ENCODE measurements at regions not wholly inside any gene's neighbourhood (a gene's known extent, or its start where the extent isn't known, plus 50 kb on each side); places are given as distances from the start of the nearest gene placed in this dataset.
"Not testable (repeated sequence)": the region's sequence is repeated elsewhere in the genome, so short reads cannot be mapped to it uniquely, and the experiment has no call there.

GRCh38 chr5:62777081-62777480 lies 198.5 kb downstream of the LRRC70 start:
- not testable (repeated sequence) for DNase-seq (ENCODE audit: low spot score)

DNA sequence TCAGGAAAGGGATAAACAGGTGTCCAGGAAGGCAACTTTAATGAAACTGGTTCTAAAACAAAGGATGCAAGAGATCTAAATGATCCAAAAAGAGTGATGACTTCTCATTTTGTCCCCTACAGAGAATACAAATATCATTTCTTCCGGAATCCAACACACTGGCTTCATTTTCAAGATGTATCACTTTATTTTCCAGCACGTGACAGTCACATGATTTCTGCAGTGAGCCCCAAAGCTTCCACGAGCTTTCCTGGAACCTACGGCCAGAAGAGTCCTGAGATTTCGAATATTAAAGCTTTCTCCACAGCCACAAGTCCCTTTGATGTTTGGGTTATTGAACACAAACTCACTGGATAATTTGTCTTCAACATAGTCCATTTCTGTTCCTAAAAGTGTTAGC lies 198.0 kb downstream of the LRRC70 start:
- not testable (repeated sequence) for DNase-seq (ENCODE audit: low spot score)

GRCh38 chr5:62773460-62773859 lies 194.8 kb downstream of the LRRC70 start:
- DNase-seq (ENCODE audit: low spot score), result no peak

- DNase-seq (ENCODE audit: low spot score), result no peak
Measured at GRCh38 chr5:62771341-62771740, 192.7 kb downstream of the LRRC70 start.

DNA sequence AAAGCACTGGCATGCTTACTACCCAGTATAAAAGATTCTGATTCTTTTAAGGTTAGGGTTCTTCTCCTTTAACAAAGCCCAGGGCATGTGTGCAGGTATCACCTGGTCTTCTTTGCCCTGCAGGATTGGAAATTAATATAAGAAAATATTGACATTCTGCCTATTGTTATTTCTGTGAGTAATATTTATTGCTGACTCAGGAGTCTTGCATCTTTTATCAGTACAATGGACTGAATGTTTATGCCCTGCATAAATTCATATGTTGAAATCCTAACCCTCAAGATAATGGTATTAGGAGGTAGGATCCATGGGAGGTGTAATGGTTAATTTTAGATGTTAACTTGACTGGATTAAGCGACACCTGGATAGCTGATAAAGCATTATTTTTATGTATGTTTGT lies 189.0 kb downstream of the LRRC70 start:
- DNase-seq (ENCODE audit: low spot score), result no peak

DNA sequence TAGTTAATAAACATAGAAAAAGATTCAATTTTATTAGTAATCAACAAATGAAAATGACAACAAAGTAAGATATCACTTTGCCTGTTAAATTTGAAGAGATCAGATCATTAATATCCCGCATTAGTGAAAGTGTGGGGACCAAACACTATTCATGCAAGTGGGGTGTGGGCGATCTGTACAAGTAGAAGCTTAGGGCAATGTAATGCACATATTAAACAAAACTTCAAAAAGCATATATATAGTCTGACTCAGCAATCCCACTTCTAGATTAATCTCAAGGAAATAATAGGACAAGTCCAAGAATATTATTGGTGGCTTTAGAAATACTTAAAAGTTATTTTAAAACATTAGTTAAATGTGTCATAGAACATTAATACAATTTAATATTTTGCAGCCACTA lies 188.5 kb downstream of the LRRC70 start:
- no peak for DNase-seq (ENCODE audit: low spot score)

DNA sequence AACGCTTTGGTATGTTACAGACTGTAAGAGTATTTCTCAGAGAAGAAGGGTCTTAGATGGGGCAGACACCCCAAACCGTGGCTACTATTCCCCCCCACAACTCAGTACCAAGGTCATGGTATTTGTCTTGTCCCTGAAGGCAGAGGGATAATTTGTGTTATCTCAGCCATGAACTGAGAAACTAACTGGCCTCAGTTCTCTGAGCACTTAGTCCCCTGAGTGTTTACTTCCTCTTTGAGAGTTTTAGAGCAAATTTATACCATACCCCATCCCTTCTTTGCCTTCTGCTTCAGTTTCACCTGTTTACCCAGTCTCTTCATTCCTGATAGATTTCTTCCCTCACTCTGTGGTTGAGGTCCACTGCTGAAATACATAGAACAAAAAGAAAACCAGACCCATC lies 183.9 kb downstream of the LRRC70 start:
- DNase-seq (ENCODE audit: low spot score), result no peak

DNA sequence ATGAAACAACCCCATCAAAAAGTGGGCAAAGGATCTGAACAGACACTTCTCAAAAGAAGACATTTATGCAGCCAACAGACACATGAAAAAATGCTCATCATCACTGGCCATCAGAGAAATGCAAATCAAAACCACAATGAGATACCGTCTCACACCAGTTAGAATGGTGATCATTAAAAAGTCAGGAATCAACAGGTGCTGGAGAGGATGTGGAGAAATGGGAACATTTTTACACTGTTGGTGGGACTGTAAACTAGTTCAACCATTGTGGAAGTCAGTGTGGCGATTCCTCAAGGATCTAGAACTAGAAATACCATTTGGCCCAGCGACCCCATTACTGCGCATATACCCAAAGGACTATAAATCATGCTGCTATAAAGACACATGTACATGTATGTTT lies 179.1 kb downstream of the LRRC70 start:
- not testable (repeated sequence) for DNase-seq (ENCODE audit: low spot score)

GRCh38 chr5:62752998-62753367 lies 174.4 kb downstream of the LRRC70 start:
- not testable (repeated sequence) for DNase-seq (ENCODE audit: low spot score)

- not testable (repeated sequence) for DNase-seq (ENCODE audit: low spot score)
Measured at GRCh38 chr5:62752056-62752997, 173.7 kb downstream of the LRRC70 start.

GRCh38 chr5:62742207-62742606 lies 163.6 kb downstream of the LRRC70 start:
- DNase-seq (ENCODE audit: low spot score), result no peak

GRCh38 chr5:62741761-62742160 lies 163.1 kb downstream of the LRRC70 start:
- DNase-seq (ENCODE audit: low spot score), result no peak

DNA sequence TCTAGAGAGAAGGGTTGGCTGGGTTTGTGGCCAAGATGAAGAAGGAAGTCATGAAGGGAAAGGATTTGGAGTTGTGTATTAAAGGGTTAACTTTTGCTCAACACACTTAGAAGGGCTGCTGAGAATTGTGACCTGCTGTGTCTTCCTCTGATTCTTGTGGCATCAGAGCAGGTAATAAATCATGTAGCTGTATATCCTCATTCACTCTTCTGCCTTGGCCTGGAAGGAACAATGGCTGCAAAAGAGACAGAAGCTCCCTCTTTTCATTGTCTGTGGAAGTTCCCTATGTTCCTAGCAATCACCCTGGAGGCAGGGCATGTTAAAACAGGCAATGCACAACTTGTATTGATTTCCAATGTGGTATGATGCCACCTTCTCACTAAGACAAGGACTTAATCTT lies 159.1 kb downstream of the LRRC70 start:
- no peak for DNase-seq (ENCODE audit: low spot score)

DNA sequence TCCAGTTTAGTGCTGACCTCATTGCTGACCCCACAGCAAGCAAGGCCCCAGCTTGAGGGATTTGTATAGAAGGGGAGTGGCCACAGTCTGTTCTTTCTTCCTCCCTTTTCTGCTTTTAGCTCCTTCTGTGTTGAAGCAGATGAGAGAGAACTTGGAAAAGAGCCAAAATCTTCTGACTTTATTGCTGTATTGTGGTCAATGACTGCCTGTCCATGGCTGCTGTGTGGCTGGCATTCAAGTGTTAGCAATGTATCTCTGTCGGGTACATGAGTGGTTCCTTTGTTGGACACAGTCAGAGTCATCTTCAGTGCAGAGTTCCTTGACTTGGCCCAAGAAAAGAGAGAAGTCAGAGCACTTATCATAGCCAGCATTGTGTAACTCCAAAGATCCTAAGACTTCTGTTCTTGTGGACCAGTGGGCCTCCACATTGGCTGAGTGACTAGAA lies 154.1 kb downstream of the LRRC70 start:
- DNase-seq (ENCODE audit: low spot score), result no peak

- no peak for DNase-seq (ENCODE audit: low spot score)
Measured at GRCh38 chr5:62731022-62731421, 152.4 kb downstream of the LRRC70 start.

GRCh38 chr5:62729675-62730074 lies 151.1 kb downstream of the LRRC70 start:
- DNase-seq (ENCODE audit: low spot score), result no peak

- DNase-seq (ENCODE audit: low spot score), result no peak
Measured at GRCh38 chr5:62727861-62728260, 149.2 kb downstream of the LRRC70 start.

DNA sequence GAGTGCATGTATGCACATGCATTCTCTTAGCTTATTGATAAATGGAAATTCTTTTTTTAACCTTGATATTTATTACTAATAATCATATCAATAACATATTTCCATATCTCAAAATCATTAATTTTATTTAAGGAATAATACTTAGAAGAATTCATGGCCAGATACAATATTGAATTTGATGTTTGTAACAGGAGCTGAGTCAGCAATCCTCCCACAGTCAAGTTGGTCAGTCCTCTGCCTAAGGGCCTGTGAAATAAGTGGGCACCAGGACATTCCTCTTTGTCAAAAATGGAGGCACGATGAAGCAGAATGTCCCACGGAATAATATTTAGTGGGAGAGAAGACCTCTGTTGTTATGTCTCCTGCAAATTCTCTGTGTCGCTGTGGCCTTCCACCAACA lies 148.6 kb downstream of the LRRC70 start:
- no peak for DNase-seq (ENCODE audit: low spot score)

DNA sequence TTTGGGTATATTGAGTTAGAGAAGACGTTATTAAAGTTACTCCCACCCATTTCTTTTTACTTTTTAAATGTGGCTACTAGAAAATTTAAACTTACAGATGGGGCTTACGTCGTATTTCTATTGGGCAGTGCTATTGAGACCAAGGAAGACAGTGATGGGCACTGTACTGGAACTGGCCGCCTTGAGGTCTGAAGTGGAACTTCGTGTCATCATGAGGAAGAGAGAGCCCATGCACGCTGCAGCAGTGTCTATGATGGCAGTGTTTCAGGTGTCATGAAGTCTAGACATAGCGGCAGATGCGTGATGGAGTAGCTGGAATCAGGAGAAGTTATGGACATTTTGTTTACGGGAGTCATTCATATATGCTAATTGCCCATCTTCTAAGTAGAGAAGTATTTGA lies 143.7 kb downstream of the LRRC70 start:
- no peak for DNase-seq (ENCODE audit: low spot score)

GRCh38 chr5:62720031-62720441 lies 141.4 kb downstream of the LRRC70 start:
- no peak for DNase-seq (ENCODE audit: low spot score)

DNA sequence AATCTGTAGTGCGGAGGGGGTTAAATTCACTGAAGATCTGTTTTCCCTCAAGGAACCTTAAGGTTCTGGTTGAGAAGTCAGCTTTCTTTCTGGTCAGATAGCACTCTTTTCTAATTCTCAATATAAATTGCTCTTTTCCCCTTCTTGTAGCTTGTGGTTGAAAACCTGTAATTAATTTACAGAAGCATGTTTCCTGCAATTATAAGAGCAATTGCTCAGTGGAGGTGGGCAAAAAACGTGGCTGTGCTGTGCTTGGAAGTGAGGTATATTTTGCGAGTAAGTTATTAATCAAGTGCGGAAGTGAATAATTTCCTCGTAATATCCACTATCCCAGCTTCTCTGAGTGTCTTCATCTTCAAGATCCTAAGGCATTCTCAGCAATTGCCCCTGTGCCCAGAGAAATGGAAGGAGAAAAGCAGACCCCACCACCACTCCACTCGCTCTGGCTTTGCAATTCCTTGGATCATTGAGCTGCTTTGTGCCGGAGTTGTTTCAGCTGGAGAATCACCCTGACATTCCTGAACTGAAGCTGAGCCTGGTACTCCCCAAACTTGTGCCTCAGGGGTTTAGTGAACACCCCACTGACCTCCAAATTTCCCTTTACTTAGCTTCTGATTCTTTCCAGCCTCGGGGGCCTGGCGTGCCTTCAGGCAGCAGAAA lies 140.6 kb downstream of the LRRC70 start:
- no peak for DNase-seq (ENCODE audit: low spot score)

DNA sequence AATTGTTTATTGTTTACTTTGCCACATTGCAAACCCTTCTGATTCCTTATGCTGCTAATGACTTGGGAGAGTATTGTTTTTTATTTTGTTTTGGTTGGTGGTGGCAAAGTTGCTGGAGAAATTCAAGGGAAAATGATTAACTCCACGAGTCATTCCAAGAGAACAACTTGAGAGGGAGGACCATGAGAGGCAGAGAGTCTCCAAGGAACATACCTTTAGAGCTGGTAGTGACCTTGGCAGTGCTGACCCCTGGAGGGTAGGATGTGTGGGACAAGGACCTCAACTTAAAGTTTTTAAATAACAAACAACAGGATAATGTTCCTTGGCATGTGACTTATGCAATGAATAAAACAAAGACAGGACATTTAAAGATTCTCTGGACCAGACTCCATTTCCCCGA lies 139.7 kb downstream of the LRRC70 start:
- no peak for DNase-seq (ENCODE audit: low spot score)

DNA sequence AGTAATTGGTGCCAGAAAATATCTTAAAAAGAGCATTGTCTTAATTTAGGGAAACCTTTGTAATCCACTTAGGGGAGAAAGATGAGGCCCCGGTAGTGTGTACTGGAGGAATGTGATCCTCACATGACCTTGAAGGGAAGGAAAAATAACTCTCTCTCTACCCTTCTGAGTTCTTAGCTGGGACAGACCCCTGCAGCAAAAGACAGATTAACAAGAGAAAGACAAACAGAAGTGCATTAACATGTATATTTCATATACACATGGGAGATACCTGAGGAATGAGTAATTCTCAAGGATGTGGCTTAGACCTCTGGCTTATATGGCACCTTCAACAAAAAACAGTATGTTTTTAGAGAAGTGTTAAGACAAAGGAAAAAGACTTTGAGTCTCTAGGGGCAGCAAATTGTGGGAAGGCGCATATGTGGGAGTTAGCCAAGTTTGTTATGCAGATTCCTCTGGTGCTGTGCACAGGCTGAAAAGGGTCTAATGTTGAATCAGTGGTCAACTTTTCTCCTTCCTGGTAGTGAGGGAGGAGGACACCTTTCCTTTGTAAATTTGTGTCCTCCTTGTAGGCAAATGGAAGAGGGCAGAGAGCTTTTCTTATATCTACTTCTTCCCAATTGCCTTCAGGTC lies 138.8 kb downstream of the LRRC70 start:
- no peak for DNase-seq (ENCODE audit: low spot score)
